ENCODE measurements at regions not wholly inside any gene's neighbourhood (a gene's known extent, or its start where the extent isn't known, plus 50 kb on each side); places are given as distances from the start of the nearest gene placed in this dataset.

GRCh38 chr20:48294942-48295341, 509.7 kb upstream of the SULF2 start:
- TF ChIP-seq POLR2A (IDR thresholded peaks at IDR 0.05; ENCODE audit: low read depth, low read length) (no peak), POLR2AphosphoS5 (IDR thresholded peaks at IDR 0.05; ENCODE audit: low read depth, low read length) (no peak), TAF1 (IDR thresholded peaks at IDR 0.05; ENCODE audit: low read depth, low read length) (no peak)
